Epidermal melanocyte (primary cell): ENCODE measurements at regions not wholly inside any gene's neighbourhood (a gene's known extent, or its start where the extent isn't known, plus 50 kb on each side); places are given as distances from the start of the nearest gene placed in this dataset.
A peak's percentile ranks its signal among the peaks of the same experiment; 100 is the strongest.
"Not testable (repeated sequence)": the region's sequence is repeated elsewhere in the genome, so short reads cannot be mapped to it uniquely, and the experiment has no call there.

Source experiments
- DNase-seq: peaks from one replicate; pipeline ENCODE4 v3.0.0; 2011; ENCODE audit warnings: low spot score; ENCODE audit not compliant: insufficient read length

GRCh38 chr10:17538941-17539340 is 78.2 kb downstream of the HACD1 start:
- DNase-seq: no peak

GRCh38 chr10:17537281-17537680 is 79.9 kb downstream of the HACD1 start:
- DNase-seq: no peak

GRCh38 chr10:17536221-17536620 is 81.0 kb downstream of the HACD1 start:
- DNase-seq: no peak

GRCh38 chr10:17533731-17534130 is 79.3 kb upstream of the ST8SIA6 start:
- DNase-seq: peak; percentile 41

- DNase-seq: no peak
Observed at GRCh38 chr10:17528306-17528862, 74.0 kb upstream of the ST8SIA6 start.

- no peak for DNase-seq
Observed at GRCh38 chr10:17527514-17528146, 73.2 kb upstream of the ST8SIA6 start.

GRCh38 chr10:17526571-17526970 is 72.2 kb upstream of the ST8SIA6 start:
- DNase-seq: not testable (repeated sequence)

GRCh38 chr10:17523917-17524316 is 69.5 kb upstream of the ST8SIA6 start:
- peak; percentile 28 for DNase-seq

- no peak for DNase-seq
Observed at GRCh38 chr10:17523246-17523753, 68.9 kb upstream of the ST8SIA6 start.

GRCh38 chr10:17522269-17522668 is 67.9 kb upstream of the ST8SIA6 start:
- not testable (repeated sequence) for DNase-seq

- DNase-seq: no peak
Observed at GRCh38 chr10:17519457-17519856, 65.1 kb upstream of the ST8SIA6 start.

- DNase-seq: no peak
Observed at GRCh38 chr10:17518338-17518737, 63.9 kb upstream of the ST8SIA6 start.

GRCh38 chr10:17516376-17516775 is 62.0 kb upstream of the ST8SIA6 start:
- no peak for DNase-seq

- no peak for DNase-seq
Observed at GRCh38 chr10:17512341-17513001, 58.1 kb upstream of the ST8SIA6 start.

GRCh38 chr10:17510242-17510908 is 56.0 kb upstream of the ST8SIA6 start:
- no peak for DNase-seq

GRCh38 chr10:17507538-17507937 is 53.1 kb upstream of the ST8SIA6 start:
- DNase-seq: no peak

GRCh38 chr10:17506856-17507471 is 52.6 kb upstream of the ST8SIA6 start:
- no peak for DNase-seq

GRCh38 chr10:17506390-17506789 is 52.0 kb upstream of the ST8SIA6 start:
- no peak for DNase-seq

- DNase-seq: no peak
Observed at GRCh38 chr10:17504547-17505245, 50.3 kb upstream of the ST8SIA6 start.
